VCaP (cell line): ENCODE measurements at regions not wholly inside any gene's neighbourhood (a gene's known extent, or its start where the extent isn't known, plus 50 kb on each side); places are given as distances from the start of the nearest gene placed in this dataset.

Experiments used
- H3K27ac ChIP-seq: fragments of 450-650 bp; 2 replicates; pipeline ENCODE4 v1.5.1; 2017
- CTCF ChIP-seq: fragments of 450-650 bp; conservative IDR thresholded peaks from 2 replicates; pipeline ENCODE4 v1.5.1; 2017; ENCODE audit warnings: mild to moderate bottlenecking, moderate library complexity

GRCh38 chr13:53121131-53121773 lies 92.6 kb downstream of the OLFM4 start:
- no peak overlapping the region for H3K27ac ChIP-seq
- no peak for TF ChIP-seq CTCF

- H3K27ac ChIP-seq, result no peak overlapping the region
- TF ChIP-seq CTCF, result no peak
Observed at GRCh38 chr13:53121919-53122318, 93.3 kb downstream of the OLFM4 start.

DNA sequence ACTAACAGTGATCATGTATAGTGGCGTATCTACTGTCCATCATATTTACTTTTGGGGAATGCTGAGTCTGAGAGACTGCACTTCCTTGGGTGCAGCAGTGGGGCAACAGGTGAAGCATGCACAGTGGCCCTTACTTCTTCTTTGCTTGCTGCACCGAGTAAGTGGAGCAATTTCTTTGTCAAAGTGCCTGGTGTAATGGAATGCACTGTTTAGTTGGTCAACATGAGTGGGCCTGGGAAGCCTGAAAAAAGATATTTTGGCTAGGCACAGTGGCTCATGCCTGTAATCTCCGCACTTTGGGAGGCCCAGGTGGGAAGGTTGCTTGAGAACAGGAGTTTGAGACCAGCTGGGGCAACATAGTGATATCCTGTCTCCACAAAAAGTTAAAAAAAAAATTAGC lies 94.9 kb downstream of the OLFM4 start:
- no peak for TF ChIP-seq CTCF
- no peak overlapping the region for H3K27ac ChIP-seq

DNA sequence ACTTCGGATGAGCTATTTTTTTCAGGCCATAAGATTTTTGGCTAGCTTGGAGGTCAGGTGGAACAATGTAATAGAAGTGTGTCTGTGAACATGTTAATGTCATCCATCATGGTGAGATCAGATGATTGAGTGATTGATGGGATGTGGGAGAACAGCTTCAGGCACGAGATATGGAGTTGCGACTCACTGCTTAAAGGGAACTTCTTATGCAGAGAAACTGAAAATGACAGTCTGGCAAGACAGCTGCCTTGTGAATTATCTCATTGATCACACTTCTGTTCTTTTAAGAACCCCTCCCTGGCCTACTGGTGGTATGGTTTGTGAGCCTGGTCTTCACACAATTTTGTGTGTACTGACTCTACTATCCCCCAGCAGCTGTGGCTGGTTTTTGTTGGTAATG lies 96.0 kb downstream of the OLFM4 start:
- TF ChIP-seq CTCF, result no peak
- H3K27ac ChIP-seq, result no peak overlapping the region

GRCh38 chr13:53126841-53127245 lies 98.2 kb downstream of the OLFM4 start:
- TF ChIP-seq CTCF, result no peak
- H3K27ac ChIP-seq, result no peak overlapping the region

DNA sequence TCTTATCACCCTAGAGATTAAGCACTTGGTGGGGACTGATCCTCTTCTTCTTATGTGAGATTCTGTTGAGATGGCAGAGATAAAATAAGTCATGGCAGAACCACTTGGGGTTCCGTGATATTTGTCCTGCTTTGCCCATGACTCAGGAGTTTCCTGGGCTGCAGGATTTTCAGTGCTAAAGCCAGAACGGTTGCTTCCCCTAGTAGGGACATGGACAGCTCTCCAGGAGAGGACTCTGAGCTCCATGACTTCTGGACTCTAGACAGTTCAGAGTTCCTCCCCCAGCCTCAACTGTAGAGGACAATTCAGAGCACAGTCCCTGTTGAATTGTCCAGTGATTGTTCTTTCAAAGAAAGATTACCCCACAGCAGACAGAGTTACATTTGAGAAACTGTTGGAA lies 98.8 kb downstream of the OLFM4 start:
- H3K27ac ChIP-seq, result no peak overlapping the region
- no peak for TF ChIP-seq CTCF

DNA sequence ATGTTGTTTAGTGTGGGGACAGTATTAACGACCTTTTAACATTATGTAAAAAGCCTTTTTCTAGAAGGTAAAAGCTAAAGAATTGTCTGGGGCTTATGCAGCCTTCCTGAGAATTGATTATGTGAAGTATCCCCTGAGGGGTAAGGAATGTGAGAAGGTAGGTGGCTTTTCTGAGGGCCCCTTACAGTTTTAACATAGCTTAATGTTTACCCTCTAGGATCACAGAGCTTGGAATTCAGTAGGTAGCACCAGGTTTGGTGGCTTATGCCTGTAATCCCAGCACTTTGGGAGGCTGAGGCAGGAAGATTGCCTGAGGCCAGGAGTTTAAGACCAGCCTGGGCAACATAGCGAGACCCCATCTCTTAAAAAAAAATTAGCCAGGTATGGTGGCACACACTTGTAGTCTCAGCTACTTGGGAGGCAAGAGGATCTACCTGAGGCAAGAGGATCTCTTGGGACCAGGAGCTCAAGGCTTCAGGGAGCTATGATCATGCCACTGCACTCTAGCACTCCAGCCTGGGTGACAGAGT lies 101.3 kb downstream of the OLFM4 start:
- no peak overlapping the region for H3K27ac ChIP-seq
- no peak for TF ChIP-seq CTCF
